Right lobe of liver (tissue), 6 donors: ENCODE measurements at regions not wholly inside any gene's neighbourhood (a gene's known extent, or its start where the extent isn't known, plus 50 kb on each side); places are given as distances from the start of the nearest gene placed in this dataset.

Source experiments
- ATAC-seq, 4 donors: fragments of 200-7000 bp; cut with Tn5 transposase; one replicate each; pipeline ENCODE4 v1.9.1; 2020; ENCODE audit warnings: mild to moderate bottlenecking in 4 of 4, moderate library complexity in 4 of 4
- DNase-seq, 3 donors: peaks; one replicate each; pipeline ENCODE4 v3.0.0-alpha.2; 2020
- H3K27ac ChIP-seq, 3 donors: fragments of 200-600 bp; one replicate each; pipeline ENCODE4 v1.8.0; 2022
- H3K27me3 ChIP-seq, 2 donors: fragments of 200-600 bp; one replicate each; pipeline ENCODE4 v1.8.0; 2022
- H3K36me3 ChIP-seq, 4 donors: fragments of 200-600 bp; sonication (generic) in 1 of 4; one replicate each; pipeline versions ENCODE4 v1.5.1 to v1.8.0; 2017 to 2022; ENCODE audit warnings: control low read depth in 1 of 4
- H3K4me1 ChIP-seq, 4 donors: fragments of 200-600 bp; sonication (generic) in 1 of 4; one replicate each; pipeline versions ENCODE4 v1.5.1 to v1.8.0; 2017 to 2022; ENCODE audit warnings: control low read depth in 1 of 4
- H3K4me3 ChIP-seq, 3 donors: fragments of 200-600 bp; one replicate each; pipeline ENCODE4 v1.8.0; 2022
- H3K9me3 ChIP-seq, 4 donors: fragments of 200-600 bp; sonication (generic) in 1 of 4; one replicate each; pipeline versions ENCODE4 v1.5.1 to v1.8.0; 2017 to 2022; ENCODE audit warnings: control low read depth in 1 of 4
- POLR2A ChIP-seq: fragments of 450-650 bp; IDR thresholded peaks from one replicate; pipeline ENCODE4 v1.6.1; 2017; ENCODE audit warnings: antibody characterized with exemption, mild to moderate bottlenecking
- WGBS: methylation state at CpG from one replicate; pipeline ENCODE4 v1.1.6; 2018; ENCODE audit warnings: low coverage, low lambda C conversion rate; ENCODE audit not compliant: insufficient coverage; ENCODE audit errors: missing lambda C conversion rate; 5-methylcytosine and 5-hydroxymethylcytosine counted together
- intact Hi-C, 2 donors: fragments of 100-400 bp; cut with DNase I; formaldehyde crosslinking; loops; one replicate each; pipeline versions ENCODE4 v1.11.2 to v1.14.1; 2022
- TF ChIP-seq, protein P1 (sequence below), 4 donors: fragments of 200-600 bp in 3 of 4; fragments of 450-650 bp in 1 of 4; IDR thresholded peaks; one replicate each; pipeline versions ENCODE4 v1.5.1 to v1.8.0; 2016 to 2022; ENCODE audit warnings: antibody characterized with exemption in 4 of 4, mild to moderate bottlenecking in 2 of 4
- donor health status: DM: no; HTN: yes; CAD: no.
- donor health status: DM: no; HTN: no; CAD: no.
- donor health status: DM: no; HTN: no; CAD: no.
- donor health status: DM: no; HTN: yes; CAD: no.
- donor health status: DM: no; HTN: yes; CAD: no.

DNA sequence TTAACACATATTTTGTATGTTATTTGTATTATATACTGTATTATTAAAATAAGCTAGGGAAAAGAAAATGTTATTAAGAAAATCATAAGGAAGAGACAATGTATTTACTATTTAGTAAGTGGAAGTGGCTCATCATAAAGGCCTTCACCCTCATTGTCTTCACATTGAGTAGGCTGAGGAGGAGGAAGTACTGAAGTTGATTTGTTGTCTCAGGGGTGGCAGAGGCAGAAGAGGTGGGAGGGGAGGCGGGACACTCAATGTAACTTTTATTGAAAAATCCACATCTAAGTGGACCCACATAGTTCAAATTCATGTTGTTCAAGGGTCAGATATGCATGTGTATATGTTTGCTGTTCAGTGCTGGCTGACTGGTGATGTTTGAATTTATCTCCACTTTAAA lies 210.2 kb upstream of the CITED2 start:
- no peaks in the 10 kb centered on the region for H3K9me3 ChIP-seq
- no peaks in the 10 kb centered on the region for H3K36me3 ChIP-seq
- H3K27ac ChIP-seq = no peak overlapping the region
- no peaks in the 10 kb centered on the region for H3K27me3 ChIP-seq
- ATAC-seq (no peak), DNase-seq (no peak)
- intact Hi-C loops = no loop called here
- no peak overlapping the region for H3K4me3 ChIP-seq
- TF ChIP-seq POLR2A = no peak
- TF ChIP-seq, protein P1, sequence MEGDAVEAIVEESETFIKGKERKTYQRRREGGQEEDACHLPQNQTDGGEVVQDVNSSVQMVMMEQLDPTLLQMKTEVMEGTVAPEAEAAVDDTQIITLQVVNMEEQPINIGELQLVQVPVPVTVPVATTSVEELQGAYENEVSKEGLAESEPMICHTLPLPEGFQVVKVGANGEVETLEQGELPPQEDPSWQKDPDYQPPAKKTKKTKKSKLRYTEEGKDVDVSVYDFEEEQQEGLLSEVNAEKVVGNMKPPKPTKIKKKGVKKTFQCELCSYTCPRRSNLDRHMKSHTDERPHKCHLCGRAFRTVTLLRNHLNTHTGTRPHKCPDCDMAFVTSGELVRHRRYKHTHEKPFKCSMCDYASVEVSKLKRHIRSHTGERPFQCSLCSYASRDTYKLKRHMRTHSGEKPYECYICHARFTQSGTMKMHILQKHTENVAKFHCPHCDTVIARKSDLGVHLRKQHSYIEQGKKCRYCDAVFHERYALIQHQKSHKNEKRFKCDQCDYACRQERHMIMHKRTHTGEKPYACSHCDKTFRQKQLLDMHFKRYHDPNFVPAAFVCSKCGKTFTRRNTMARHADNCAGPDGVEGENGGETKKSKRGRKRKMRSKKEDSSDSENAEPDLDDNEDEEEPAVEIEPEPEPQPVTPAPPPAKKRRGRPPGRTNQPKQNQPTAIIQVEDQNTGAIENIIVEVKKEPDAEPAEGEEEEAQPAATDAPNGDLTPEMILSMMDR (IDR thresholded peaks at IDR 0.05) = no peak
- peaks cover 0 to 12% (median 0%) of the 10 kb centered on the region in 4 donors for H3K4me1 ChIP-seq
- WGBS = no CpG with 5 or more reads among the region's 1 CpG

DNA sequence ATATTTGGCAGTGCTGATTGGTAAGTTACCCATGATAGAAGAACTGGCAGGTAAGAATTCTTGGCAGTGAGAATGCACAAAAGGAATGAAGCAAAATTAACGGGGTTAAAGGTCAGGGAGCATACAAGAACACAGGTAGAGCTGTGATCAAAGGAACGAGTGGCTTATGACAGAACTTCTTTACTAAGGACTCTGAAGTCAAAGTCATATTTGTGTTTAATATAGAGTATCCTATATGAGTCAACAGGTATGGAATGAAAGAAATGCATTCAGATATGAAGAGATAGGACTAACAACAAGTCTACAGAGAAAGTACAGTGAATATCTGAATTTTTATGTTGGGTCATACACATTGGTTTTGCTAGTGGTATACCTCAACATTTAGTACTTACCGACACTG lies 209.0 kb upstream of the CITED2 start:
- no peaks in the 10 kb centered on the region for H3K27me3 ChIP-seq
- ATAC-seq = no peak
- 71% methylated on average over 3 of the region's 3 CpGs for WGBS

DNA sequence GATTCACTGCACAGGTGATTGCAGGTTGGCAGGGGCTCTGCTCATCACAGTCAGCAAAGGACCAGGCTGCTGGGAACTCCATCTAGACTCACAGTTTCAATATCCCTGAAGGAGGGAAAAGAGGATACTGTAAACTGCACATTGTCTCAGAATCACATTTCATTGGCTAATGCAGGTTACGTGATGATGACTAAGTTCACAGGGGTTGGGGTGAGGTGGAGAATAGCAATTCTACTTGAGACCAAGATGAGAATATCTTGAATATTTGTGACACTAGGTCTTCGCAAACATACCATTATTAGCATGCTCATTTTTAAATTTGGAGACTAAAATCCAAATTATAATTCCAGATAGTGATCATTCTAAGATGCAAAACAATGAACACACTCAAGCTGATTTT lies 208.5 kb upstream of the CITED2 start:
- TF ChIP-seq, protein P1 (IDR thresholded peaks at IDR 0.05) = no peak
- no peak for TF ChIP-seq POLR2A
- Histone ChIP-seq H3K36me3 (no peaks in the 10 kb centered on the region), H3K9me3 (no peaks in the 10 kb centered on the region), H3K27me3 (no peaks in the 10 kb centered on the region), H3K4me3 (no peak overlapping the region), H3K27ac (no peak overlapping the region), H3K4me1 (peaks cover 0 to 5% (median 0%) of the 10 kb centered on the region in 4 donors)
- WGBS = 86% methylated on average over 2 of the region's 2 CpGs
- DNase-seq (no peak), ATAC-seq (no peak)
- intact Hi-C loops = no loop called here

More for the DNA sequence above, 209.0 kb upstream of the CITED2 start:
- no peak for DNase-seq
- intact Hi-C loops = no loop called here
- H3K36me3 ChIP-seq = no peaks in the 10 kb centered on the region
- peaks cover 0 to 10% (median 0%) of the 10 kb centered on the region in 4 donors for H3K4me1 ChIP-seq
- no peak overlapping the region for H3K27ac ChIP-seq
- no peak overlapping the region for H3K4me3 ChIP-seq
- TF ChIP-seq POLR2A = no peak
- TF ChIP-seq, protein P1 (IDR thresholded peaks at IDR 0.05) = no peak
- no peaks in the 10 kb centered on the region for H3K9me3 ChIP-seq

DNA sequence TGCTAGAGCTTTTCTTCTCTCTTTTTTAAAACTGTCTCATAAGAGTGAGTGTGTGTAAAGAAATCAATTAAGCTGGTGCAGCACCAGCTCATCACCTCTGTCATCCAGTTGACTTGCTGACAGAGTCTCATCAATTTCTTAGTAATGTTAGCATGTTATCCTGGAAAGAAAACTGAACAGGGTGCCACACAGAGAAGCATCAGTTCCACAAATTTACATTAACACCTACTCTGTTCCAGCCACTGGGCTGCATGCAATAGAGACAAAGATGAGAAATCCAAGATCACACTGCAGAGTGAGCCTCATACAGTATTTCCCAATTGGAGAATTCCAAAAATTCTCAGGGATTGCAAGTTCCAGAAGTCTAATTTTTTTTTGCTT lies 207.0 kb upstream of the CITED2 start:
- intact Hi-C loops = no loop called here
- no peaks in the 10 kb centered on the region for H3K36me3 ChIP-seq
- no peak overlapping the region for H3K27ac ChIP-seq
- H3K4me1 ChIP-seq = no peaks in the 10 kb centered on the region
- no peaks in the 10 kb centered on the region for H3K9me3 ChIP-seq
- DNase-seq (no peak), ATAC-seq (no peak)
- no peaks in the 10 kb centered on the region for H3K27me3 ChIP-seq
- TF ChIP-seq, protein P1 (IDR thresholded peaks at IDR 0.05) = no peak
- TF ChIP-seq POLR2A = no peak
- H3K4me3 ChIP-seq = no peak overlapping the region
